GM13977 (cell line): ENCODE measurements at regions not wholly inside any gene's neighbourhood (a gene's known extent, or its start where the extent isn't known, plus 50 kb on each side); places are given as distances from the start of the nearest gene placed in this dataset.

Source experiments
- DNase-seq: peaks from one replicate; pipeline ENCODE4 v3.0.0; 2012; ENCODE audit warnings: low spot score
- in situ Hi-C: fragments of 300-500 bp; cut with MboI; formaldehyde crosslinking; loops from one replicate; pipeline ENCODE4 v1.12.0; 2022; ENCODE audit warnings: low sequenced_read_pairs, low pct_unique_long_range_greater_than_20kb, mixed read lengths, inconsistent platforms; ENCODE audit not compliant: unreplicated experiment
- TF ChIP-seq, protein P1 (sequence below): IDR thresholded peaks from 2 replicates; pipeline ENCODE4 v1.5.1; 2012; ENCODE audit warnings: mild to moderate bottlenecking, control low read depth; ENCODE audit not compliant: insufficient read depth; ENCODE audit errors: extremely low read depth, missing control alignments

DNA sequence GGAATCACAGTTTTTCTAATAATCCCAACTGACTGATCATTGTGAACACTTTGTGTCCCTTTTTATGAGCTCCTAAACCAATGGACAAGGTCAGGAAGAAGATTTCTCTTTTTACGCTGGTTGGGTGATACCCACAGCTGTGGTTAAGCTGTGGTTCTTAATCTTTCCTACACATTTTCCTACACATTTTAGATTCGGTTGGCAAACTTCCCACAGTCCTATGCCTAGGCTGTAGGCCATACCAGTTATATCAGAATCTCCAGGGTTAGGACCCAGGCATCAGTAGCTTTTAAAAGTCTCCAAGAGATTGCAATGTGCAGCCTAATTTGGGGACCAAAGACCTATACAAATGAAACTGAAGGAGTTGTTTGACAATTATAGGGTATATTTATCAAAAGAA lies 203.0 kb downstream of the SP3 start:
- TF ChIP-seq, protein P1, sequence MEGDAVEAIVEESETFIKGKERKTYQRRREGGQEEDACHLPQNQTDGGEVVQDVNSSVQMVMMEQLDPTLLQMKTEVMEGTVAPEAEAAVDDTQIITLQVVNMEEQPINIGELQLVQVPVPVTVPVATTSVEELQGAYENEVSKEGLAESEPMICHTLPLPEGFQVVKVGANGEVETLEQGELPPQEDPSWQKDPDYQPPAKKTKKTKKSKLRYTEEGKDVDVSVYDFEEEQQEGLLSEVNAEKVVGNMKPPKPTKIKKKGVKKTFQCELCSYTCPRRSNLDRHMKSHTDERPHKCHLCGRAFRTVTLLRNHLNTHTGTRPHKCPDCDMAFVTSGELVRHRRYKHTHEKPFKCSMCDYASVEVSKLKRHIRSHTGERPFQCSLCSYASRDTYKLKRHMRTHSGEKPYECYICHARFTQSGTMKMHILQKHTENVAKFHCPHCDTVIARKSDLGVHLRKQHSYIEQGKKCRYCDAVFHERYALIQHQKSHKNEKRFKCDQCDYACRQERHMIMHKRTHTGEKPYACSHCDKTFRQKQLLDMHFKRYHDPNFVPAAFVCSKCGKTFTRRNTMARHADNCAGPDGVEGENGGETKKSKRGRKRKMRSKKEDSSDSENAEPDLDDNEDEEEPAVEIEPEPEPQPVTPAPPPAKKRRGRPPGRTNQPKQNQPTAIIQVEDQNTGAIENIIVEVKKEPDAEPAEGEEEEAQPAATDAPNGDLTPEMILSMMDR = no peak
- in situ Hi-C loops = no loop called here
- DNase-seq = no peak

DNA sequence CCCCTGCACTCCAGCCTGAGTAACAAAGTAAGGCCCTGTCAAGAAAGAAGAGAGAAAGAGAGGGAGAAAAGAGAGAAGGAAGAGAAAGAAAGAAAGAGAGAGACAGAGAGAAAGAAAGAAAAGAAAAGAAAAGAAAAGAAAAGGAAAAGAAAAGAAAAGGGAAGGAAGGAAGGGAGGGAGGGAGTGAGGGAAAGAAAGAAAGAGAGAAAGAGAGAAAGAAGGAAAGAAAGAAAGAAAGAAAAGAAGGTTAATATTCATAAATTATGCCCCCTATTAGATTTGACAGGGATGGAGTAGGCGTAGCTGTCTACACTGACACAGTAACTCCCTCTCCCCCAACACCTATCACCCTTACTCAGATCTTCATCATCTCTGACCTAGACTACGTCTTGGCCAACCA lies 202.3 kb downstream of the SP3 start:
- in situ Hi-C loops = no loop called here
- DNase-seq = no peak
- TF ChIP-seq, protein P1 = no peak

DNA sequence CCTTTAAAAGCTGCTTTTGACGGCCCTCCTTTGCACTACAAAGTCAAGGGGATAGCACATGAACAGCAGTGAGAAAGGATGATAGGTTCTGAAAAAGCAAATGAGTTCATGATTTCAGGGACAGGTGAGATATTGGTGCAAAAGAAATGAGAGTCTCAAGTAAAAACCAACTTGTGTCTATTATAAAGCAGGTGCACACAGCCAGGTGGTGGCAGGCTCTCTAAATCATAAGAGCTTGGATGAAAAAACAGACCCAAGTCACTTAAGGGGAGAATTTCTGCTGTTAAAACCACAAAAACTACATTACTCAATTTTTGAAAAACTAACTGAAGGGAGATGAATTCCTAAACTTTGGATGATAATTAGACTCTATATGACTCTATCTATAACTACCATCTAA lies 201.5 kb downstream of the SP3 start:
- no peak for DNase-seq
- in situ Hi-C loops = no loop called here
- TF ChIP-seq, protein P1 = no peak

DNA sequence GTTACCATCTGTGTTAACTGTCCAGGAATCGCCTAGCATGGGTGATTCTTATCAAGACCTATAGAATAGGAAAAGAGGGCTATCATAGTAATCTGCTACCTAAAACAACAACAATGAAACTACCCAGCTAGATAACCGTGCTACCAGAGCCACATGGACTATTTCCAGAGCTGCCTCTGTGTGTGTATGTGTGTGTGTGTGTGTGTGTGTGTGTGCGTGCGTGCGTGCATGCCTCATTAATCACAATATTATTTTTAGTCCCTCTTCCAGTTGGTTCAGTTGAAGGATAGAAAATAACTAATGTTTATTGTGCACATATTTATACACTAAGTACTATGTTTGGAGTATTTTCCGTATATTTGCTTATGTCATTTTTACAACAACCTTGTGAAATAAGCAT lies 201.1 kb downstream of the SP3 start:
- in situ Hi-C loops = no loop called here
- no peak for DNase-seq
- TF ChIP-seq, protein P1 = no peak

DNA sequence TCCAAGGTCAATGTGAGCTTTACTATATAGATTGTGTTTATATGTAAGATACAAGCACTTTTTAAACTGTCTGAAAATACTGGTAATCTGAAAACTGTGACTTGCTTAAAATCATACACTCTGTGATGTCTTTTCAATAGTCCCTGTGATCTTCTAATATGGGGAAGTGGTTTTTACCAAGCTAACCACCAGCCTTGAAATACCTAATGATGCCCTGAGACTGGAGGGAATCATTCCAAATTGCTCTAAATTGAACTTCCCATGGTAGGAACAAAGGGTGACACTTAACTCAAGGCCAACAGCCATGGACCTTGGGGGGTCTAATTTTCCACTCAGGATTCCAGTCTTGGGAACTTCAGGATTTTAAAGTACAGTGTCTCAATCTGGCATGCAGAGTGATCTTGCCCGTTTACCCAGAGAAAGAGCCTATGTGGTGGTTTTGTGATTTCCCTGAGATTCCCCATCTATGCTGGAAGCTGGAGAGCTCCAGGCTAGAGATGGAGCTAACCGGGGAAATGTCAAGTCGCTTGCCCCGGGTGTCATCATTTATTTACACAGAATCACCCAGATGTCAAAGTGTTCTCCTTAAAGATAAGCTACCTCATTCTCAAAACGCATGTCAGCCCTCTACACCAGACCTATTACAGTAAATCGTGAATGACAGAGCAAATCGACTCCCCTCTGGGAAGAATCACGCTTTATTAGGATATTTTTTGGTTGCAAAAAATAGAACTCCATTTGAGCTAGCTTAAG lies 198.5 kb downstream of the SP3 start:
- in situ Hi-C loops = no loop called here
- DNase-seq = no peak
- TF ChIP-seq, protein P1 = no peak

DNA sequence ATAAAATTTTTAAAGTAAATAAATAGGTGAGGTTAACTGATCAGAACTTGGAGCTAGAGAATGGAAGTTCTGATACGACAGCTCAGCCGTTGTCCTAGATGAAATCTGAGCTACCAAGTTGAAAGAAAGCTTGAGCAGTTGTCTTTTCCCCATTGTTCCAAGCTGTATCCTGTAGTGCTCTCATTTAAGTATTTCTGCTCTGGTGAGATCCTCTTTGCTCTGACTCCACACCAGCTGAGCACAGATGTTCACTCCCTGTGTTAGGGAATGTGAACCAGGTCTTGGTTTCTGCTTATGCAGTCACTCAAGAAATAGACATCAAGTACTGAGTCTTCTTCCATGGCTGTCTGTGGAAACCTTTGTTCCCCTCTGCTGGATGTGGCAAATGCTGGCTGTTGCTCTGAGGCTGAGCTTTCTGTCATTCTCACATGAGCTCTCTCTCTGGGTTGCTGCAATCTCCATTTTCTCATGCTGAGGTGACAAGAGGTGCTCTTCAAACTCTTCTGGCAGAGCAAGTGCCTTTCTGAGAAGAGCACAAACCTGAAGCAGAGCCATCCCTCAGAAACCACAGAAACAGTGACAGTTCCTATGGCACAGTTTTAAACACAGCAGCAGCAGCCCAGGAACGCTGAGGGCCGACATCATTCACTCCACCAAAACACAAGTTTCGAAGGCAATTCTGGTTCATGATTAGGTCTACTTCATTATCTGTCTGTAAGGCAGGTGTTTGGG lies 194.1 kb downstream of the SP3 start:
- no peak for DNase-seq
- in situ Hi-C loops = no loop called here
- TF ChIP-seq, protein P1 = no peak
